ENCODE measurements at regions not wholly inside any gene's neighbourhood (a gene's known extent, or its start where the extent isn't known, plus 50 kb on each side); places are given as distances from the start of the nearest gene placed in this dataset.

GRCh38 chr7:41584746-41585145, 118.1 kb downstream of the INHBA start:
- TF ChIP-seq, protein P1, sequence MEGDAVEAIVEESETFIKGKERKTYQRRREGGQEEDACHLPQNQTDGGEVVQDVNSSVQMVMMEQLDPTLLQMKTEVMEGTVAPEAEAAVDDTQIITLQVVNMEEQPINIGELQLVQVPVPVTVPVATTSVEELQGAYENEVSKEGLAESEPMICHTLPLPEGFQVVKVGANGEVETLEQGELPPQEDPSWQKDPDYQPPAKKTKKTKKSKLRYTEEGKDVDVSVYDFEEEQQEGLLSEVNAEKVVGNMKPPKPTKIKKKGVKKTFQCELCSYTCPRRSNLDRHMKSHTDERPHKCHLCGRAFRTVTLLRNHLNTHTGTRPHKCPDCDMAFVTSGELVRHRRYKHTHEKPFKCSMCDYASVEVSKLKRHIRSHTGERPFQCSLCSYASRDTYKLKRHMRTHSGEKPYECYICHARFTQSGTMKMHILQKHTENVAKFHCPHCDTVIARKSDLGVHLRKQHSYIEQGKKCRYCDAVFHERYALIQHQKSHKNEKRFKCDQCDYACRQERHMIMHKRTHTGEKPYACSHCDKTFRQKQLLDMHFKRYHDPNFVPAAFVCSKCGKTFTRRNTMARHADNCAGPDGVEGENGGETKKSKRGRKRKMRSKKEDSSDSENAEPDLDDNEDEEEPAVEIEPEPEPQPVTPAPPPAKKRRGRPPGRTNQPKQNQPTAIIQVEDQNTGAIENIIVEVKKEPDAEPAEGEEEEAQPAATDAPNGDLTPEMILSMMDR (IDR thresholded peaks at IDR 0.05; ENCODE audit: control extremely low read depth, extremely low read depth, low read depth, missing control alignments): no peak
- ChIA-PET CTCF (interaction anchor here (0.9 to 1.7 kb wide), 2 partner anchors 10 to 11 kb away, joined by 3 to 4 read pairs; no protein-coding TSS in a partner anchor), POLR2A (no interaction called here)
- DNase-seq (ENCODE audit: extremely low spot score): no peak

GRCh38 chr7:41582116-41582515, 120.8 kb downstream of the INHBA start:
- POLR2A ChIA-PET: no interaction called here
- TF ChIP-seq, protein P1 (IDR thresholded peaks at IDR 0.05; ENCODE audit: control extremely low read depth, extremely low read depth, low read depth, missing control alignments): no peak
- CTCF ChIA-PET: interaction anchor here (1.4 kb wide), 1 partner anchor 15 kb away, joined by 4 read pairs; no protein-coding TSS in a partner anchor
- no peak for DNase-seq (ENCODE audit: extremely low spot score)

- ChIA-PET CTCF (interaction anchor here (1.4 kb wide), 1 partner anchor 14 kb away, joined by 4 read pairs; no protein-coding TSS in a partner anchor), POLR2A (no interaction called here)
- no peak for DNase-seq (ENCODE audit: extremely low spot score)
- TF ChIP-seq, protein P1 (IDR thresholded peaks at IDR 0.05; ENCODE audit: control extremely low read depth, extremely low read depth, low read depth, missing control alignments): no peak
Observed at GRCh38 chr7:41581041-41581440, 121.8 kb downstream of the INHBA start.

- ChIA-PET CTCF (interaction anchor here (1.4 kb wide), 1 partner anchor 13 kb away, joined by 4 read pairs; no protein-coding TSS in a partner anchor), POLR2A (no interaction called here)
- TF ChIP-seq, protein P1 (IDR thresholded peaks at IDR 0.05; ENCODE audit: control extremely low read depth, extremely low read depth, low read depth, missing control alignments): no peak
- DNase-seq (ENCODE audit: extremely low spot score): no peak
Observed at GRCh38 chr7:41579961-41580935, 122.6 kb downstream of the INHBA start.

DNA sequence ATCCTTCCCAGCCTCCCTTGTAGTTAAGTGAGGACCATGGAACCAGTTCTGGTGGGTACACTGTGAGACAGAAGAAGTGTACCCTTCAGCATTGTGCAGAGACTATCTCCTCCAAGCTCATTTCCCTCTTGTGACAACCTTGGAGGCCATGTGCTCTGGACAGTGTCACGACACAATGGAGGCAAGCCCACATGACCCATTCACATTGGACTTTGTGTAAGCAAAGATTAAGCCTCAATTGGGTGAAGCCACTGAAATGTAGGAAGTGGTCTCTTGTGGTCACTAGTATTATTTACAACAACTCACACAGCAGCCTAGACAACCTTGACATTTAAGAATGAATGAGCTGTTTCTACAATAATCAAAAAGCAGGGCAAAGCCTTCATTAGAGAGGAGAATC, 124.2 kb downstream of the INHBA start:
- TF ChIP-seq, protein P1 (IDR thresholded peaks at IDR 0.05; ENCODE audit: control extremely low read depth, extremely low read depth, low read depth, missing control alignments): no peak
- CTCF ChIA-PET: interaction anchor here (1.0 kb wide), 1 partner anchor 10 kb away, joined by 3 read pairs; no protein-coding TSS in a partner anchor

DNA sequence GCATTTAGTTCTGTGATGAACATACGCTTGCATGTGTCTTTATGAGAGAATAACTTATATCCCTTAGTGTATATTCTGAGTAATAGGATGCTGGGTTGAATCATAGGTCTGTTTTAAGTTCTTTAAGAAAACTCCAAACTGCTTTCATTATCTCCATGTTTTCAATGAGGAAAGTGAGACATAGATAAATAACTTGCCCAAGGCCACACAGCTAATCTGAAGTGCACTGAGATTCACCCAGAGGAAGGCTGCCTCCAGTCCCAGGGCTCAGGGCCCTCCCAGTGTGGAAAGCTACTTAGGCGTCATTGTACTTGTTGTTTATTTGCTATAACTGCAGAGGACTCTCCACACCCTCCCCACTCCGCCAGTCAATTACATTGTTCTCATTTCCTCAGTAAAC, 126.7 kb downstream of the INHBA start:
- DNase-seq (ENCODE audit: extremely low spot score): no peak
- ChIA-PET POLR2A (no interaction called here), CTCF (no interaction called here)
- TF ChIP-seq, protein P1 (IDR thresholded peaks at IDR 0.05; ENCODE audit: control extremely low read depth, extremely low read depth, low read depth, missing control alignments): no peak

More for the DNA sequence above, 124.2 kb downstream of the INHBA start:
- DNase-seq (ENCODE audit: extremely low spot score): no peak
- POLR2A ChIA-PET: no interaction called here

Measured in GM10248 (cell line).